ENCODE measurements at regions not wholly inside any gene's neighbourhood (a gene's known extent, or its start where the extent isn't known, plus 50 kb on each side); places are given as distances from the start of the nearest gene placed in this dataset.

- ChIA-PET CTCF (interaction anchor here (0.7 to 1.0 kb wide), 3 partner anchors 29 to 174 kb away, joined by 3 read pairs; no protein-coding TSS in a partner anchor), POLR2A (no interaction called here)
- DNase-seq (ENCODE audit: low read depth, low spot score): peak; percentile 74
- Histone ChIP-seq H3K4me3 (replicated peaks in 1 of 3; ENCODE audit: insufficient read depth in 1 of 3, low read depth in 1 of 3, low read length in 3 of 3) (no peak overlapping the region), H3K4me1 (ENCODE audit: control insufficient read depth, extremely low read depth, insufficient read depth, low read length) (peaks cover 25% of the 10 kb centered on the region), H3K36me3 (ENCODE audit: control insufficient read depth in 2 of 2, extremely low read depth in 1 of 2, insufficient read depth in 2 of 2, low read length in 2 of 2) (no peaks in the 10 kb centered on the region), H3K9ac (replicated peaks; ENCODE audit: extremely low read depth, insufficient read depth, low read length) (no peak overlapping the region), H3K27me3 (ENCODE audit: control insufficient read depth in 2 of 2, insufficient read depth in 2 of 2, low read length in 2 of 2) (no peaks in the 10 kb centered on the region), H3K9me1 (replicated peaks; ENCODE audit: control insufficient read depth, extremely low read depth, insufficient read depth, low read length) (no peaks in the 10 kb centered on the region), H4K20me1 (replicated peaks; ENCODE audit: control insufficient read depth, extremely low read depth, insufficient read depth, low read length) (no peaks in the 10 kb centered on the region), H3K27ac (ENCODE audit: insufficient read depth, low read depth, low read length) (peak overlapping the region; percentile 58), H2AFZ (ENCODE audit: low read depth, low read length) (peak overlapping the region; percentile 21), H3K9me3 (replicated peaks; ENCODE audit: control insufficient read depth, insufficient read depth, low read length) (no peaks in the 10 kb centered on the region), H3K79me2 (ENCODE audit: control insufficient read depth, insufficient read depth, low read length) (no peaks in the 10 kb centered on the region), H3K4me2 (ENCODE audit: insufficient read depth, low read length) (peak overlapping the region; percentile 1)
- peak; percentile 64 for FAIRE-seq
- TF ChIP-seq FOS (IDR thresholded peaks at IDR 0.05; ENCODE audit: borderline replicate concordance, insufficient read depth, low read length): no peak
- TF ChIP-seq POLR2AphosphoS5 (IDR thresholded peaks at IDR 0.05; ENCODE audit: insufficient read depth, low read depth, low read length): no peak
- TF ChIP-seq CTCF (IDR thresholded peaks at IDR 0.05; ENCODE audit: extremely low read depth in 1 of 2, insufficient read depth in 1 of 2, low read depth in 1 of 2, low read length in 2 of 2): no peak
- TF ChIP-seq GATA2 (IDR thresholded peaks at IDR 0.05; ENCODE audit: insufficient read depth, insufficient read length, low read depth, low read length): peak; percentile 89
- peak; percentile 36 for TF ChIP-seq MYC (IDR thresholded peaks at IDR 0.05; ENCODE audit: low read depth, low read length)
- TF ChIP-seq EZH2 (IDR thresholded peaks at IDR 0.05; ENCODE audit: borderline replicate concordance, low read depth, low read length, severe bottlenecking): no peak
- no peak for TF ChIP-seq POLR2A (IDR thresholded peaks at IDR 0.05; ENCODE audit: low read depth, low read length)
- TF ChIP-seq MAX (IDR thresholded peaks at IDR 0.05; ENCODE audit: insufficient read depth, insufficient read length): no peak
- no peak for TF ChIP-seq JUN (IDR thresholded peaks at IDR 0.05; ENCODE audit: borderline replicate concordance, insufficient read depth, insufficient read length, low read depth)
- dilution Hi-C loops (cut with MboI; ENCODE audit: extremely low pct_ligation_motif_present, low sequenced_read_pairs) (no loop called here), intact Hi-C loops (cut with micrococcal nuclease) (loop anchor here (2.0 kb wide), 1 partner anchor 18 kb away; no protein-coding TSS in a partner anchor)
- no TSS peak for BruUV-seq (replicated peaks)
These were observed 139.4 kb upstream of the RAI14 start for GRCh38 chr5:34516686-34517085.
